ENCODE measurements at regions not wholly inside any gene's neighbourhood (a gene's known extent, or its start where the extent isn't known, plus 50 kb on each side); places are given as distances from the start of the nearest gene placed in this dataset.

DNA sequence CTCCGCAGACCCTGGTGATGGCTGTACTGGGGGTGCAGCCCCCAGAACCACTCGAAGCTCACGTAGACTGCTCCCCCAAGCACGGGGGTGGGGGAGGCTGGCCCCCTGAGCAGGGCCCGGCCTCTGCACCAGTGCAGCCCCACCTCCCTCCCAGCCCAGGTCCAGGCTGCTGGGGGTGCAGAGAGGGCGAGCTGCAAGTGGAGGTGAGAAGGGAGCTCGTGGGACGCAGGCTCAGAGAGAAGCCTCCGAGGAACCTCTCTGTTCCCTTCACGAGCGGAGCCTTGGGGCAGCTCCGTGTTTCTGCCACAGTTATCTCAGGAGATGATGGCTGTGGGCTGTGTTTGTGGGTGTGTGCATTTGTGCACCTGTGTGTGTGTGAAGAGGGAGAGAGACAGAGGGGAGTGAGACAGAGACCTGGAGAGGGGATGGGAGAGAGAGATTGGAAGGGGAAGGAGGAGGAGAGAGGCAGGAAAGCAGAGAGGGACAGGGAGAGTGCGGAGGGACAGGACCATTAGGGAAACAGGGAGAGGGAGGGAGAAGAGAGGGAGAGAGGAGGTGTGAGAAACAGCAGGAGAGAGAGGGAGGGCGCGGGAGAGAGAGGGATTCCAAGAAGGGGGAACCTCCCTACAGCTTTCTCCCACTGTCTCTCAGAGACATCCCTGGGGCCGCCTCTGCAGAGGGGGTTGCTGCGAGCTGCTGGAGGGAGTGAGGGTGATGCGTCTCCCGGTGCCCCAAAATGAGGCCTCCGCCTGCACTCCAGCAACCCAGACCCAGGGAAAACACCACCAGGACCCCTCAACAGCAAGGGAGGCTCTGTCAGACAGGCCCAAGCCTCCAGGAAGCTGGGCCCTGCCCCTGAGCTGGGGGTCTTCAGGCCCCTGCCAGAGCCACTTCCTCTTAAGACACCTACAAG, 1488.6 kb downstream of the BRD1 start:
- no peaks in the 10 kb centered on the region for H3K9me3 ChIP-seq (ENCODE audit: low read length)
- H3K27me3 ChIP-seq (ENCODE audit: control insufficient read depth in 1 of 2, insufficient read depth in 2 of 2, low read length in 2 of 2), result no peaks in the 10 kb centered on the region
- H3K4me1 ChIP-seq (ENCODE audit: insufficient read depth, low read length), result no peaks in the 10 kb centered on the region
- H3K9ac ChIP-seq (ENCODE audit: low read length), result no peak overlapping the region
- no peak overlapping the region for H3K4me3 ChIP-seq (ENCODE audit: low read depth in 1 of 2, low read length in 2 of 2)
- H3K36me3 ChIP-seq (ENCODE audit: insufficient read depth, low read length), result no peaks in the 10 kb centered on the region
- H3K27ac ChIP-seq (ENCODE audit: low read depth, low read length), result no peak overlapping the region

- Histone ChIP-seq H3K4me3 (ENCODE audit: low read depth in 1 of 2, low read length in 2 of 2) (no peak overlapping the region), H3K27me3 (ENCODE audit: control insufficient read depth in 1 of 2, insufficient read depth in 2 of 2, low read length in 2 of 2) (no peaks in the 10 kb centered on the region)
These were observed 1489.5 kb downstream of the BRD1 start for GRCh38 chr22:48337957-48338792.

DNA sequence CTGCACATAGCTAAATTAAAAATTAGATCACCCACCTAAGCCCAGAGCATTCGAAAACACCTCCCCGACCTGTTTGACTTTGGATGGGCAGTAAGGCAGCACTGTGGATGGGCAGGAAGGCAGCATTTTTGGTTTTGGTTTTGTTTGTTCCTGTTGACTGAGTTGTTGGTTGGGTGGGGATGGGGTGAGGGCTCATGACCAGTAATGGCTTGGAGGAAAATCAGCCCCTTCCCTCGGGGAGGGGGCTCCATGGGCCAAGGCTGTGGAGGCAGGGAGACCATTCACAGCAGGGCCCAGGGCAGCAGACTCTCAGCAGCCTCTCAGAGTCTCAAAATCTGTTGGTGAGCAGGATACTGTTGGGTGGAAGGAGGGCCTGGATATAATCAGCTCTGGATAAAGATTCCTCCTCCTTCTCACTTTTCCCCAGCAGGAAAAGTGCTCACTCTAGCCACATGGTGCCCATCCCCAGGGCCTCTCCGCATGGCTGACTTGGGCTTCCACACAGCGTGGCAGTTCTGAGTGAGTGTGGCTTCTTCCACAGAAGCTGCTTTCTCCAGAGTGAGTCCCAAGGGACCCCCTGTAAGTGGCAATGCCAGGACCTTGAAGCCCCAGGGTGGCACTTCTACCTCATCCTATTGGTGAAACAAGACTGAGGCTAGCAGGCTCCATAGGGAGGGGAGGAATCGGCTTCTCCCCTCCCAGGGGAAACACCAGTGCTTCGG, 1491.2 kb downstream of the BRD1 start:
- H3K27ac ChIP-seq (ENCODE audit: low read depth, low read length), result no peak overlapping the region
- no peaks in the 10 kb centered on the region for H3K36me3 ChIP-seq (ENCODE audit: insufficient read depth, low read length)
- H3K9me3 ChIP-seq (ENCODE audit: low read length), result no peaks in the 10 kb centered on the region
- H3K9ac ChIP-seq (ENCODE audit: low read length), result no peak overlapping the region
- H3K4me3 ChIP-seq (ENCODE audit: low read depth in 1 of 2, low read length in 2 of 2), result no peak overlapping the region
- H3K27me3 ChIP-seq (ENCODE audit: control insufficient read depth in 1 of 2, insufficient read depth in 2 of 2, low read length in 2 of 2), result no peaks in the 10 kb centered on the region
- no peaks in the 10 kb centered on the region for H3K4me1 ChIP-seq (ENCODE audit: insufficient read depth, low read length)

More at GRCh38 chr22:48337957-48338792, 1489.5 kb downstream of the BRD1 start:
- Histone ChIP-seq H3K9ac (ENCODE audit: low read length) (no peak overlapping the region), H3K4me1 (ENCODE audit: insufficient read depth, low read length) (no peaks in the 10 kb centered on the region), H3K27ac (ENCODE audit: low read depth, low read length) (no peak overlapping the region), H3K36me3 (ENCODE audit: insufficient read depth, low read length) (no peaks in the 10 kb centered on the region), H3K9me3 (ENCODE audit: low read length) (no peaks in the 10 kb centered on the region)

DNA sequence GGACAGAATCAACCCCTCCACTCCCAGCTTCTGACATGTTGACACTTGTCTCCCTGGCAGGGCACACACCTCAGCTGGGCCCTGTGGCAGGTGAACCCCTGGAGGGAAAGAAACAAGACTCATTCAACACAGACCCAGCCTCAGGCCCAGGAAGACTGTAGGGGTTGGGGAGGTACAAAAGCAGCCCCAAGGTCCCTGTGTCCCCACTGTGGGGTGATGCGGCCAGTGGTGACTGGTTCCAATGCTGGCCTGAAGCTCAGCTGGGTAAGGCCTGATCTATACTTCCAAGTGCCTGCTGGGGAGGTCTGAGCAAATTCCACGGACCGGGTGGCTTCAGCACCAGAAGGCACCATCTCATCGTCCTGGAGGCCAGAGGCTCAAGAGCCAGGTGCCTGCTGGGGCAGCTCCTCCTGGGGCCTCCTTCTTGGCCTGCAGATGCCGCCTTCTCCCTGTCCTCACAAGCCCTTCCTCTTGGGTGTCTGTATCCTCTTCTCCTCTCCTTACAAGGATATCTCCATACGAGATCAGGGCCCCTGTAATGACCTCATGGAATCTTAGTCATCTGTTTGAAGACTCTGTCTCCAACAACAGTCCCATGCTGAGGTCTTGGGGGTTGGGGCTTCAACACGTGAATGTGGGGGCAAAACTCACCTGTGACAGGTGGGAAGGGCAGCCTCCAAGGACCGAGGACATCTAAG, 1492.1 kb downstream of the BRD1 start:
- no peaks in the 10 kb centered on the region for H3K9me3 ChIP-seq (ENCODE audit: low read length)
- no peaks in the 10 kb centered on the region for H3K4me1 ChIP-seq (ENCODE audit: insufficient read depth, low read length)
- no peak overlapping the region for H3K4me3 ChIP-seq (ENCODE audit: low read depth in 1 of 2, low read length in 2 of 2)
- H3K27ac ChIP-seq (ENCODE audit: low read depth, low read length), result no peak overlapping the region
- no peaks in the 10 kb centered on the region for H3K27me3 ChIP-seq (ENCODE audit: control insufficient read depth in 1 of 2, insufficient read depth in 2 of 2, low read length in 2 of 2)
- no peak overlapping the region for H3K9ac ChIP-seq (ENCODE audit: low read length)
- H3K36me3 ChIP-seq (ENCODE audit: insufficient read depth, low read length), result no peaks in the 10 kb centered on the region

- H3K27me3 ChIP-seq (ENCODE audit: control insufficient read depth in 1 of 2, insufficient read depth in 2 of 2, low read length in 2 of 2), result no peaks in the 10 kb centered on the region
- no peaks in the 10 kb centered on the region for H3K4me1 ChIP-seq (ENCODE audit: insufficient read depth, low read length)
- H3K27ac ChIP-seq (ENCODE audit: low read depth, low read length), result no peak overlapping the region
- H3K4me3 ChIP-seq (ENCODE audit: low read depth in 1 of 2, low read length in 2 of 2), result no peak overlapping the region
- no peaks in the 10 kb centered on the region for H3K9me3 ChIP-seq (ENCODE audit: low read length)
- H3K9ac ChIP-seq (ENCODE audit: low read length), result no peak overlapping the region
- H3K36me3 ChIP-seq (ENCODE audit: insufficient read depth, low read length), result no peaks in the 10 kb centered on the region
These were observed 1492.7 kb downstream of the BRD1 start for GRCh38 chr22:48334971-48335370.

DNA sequence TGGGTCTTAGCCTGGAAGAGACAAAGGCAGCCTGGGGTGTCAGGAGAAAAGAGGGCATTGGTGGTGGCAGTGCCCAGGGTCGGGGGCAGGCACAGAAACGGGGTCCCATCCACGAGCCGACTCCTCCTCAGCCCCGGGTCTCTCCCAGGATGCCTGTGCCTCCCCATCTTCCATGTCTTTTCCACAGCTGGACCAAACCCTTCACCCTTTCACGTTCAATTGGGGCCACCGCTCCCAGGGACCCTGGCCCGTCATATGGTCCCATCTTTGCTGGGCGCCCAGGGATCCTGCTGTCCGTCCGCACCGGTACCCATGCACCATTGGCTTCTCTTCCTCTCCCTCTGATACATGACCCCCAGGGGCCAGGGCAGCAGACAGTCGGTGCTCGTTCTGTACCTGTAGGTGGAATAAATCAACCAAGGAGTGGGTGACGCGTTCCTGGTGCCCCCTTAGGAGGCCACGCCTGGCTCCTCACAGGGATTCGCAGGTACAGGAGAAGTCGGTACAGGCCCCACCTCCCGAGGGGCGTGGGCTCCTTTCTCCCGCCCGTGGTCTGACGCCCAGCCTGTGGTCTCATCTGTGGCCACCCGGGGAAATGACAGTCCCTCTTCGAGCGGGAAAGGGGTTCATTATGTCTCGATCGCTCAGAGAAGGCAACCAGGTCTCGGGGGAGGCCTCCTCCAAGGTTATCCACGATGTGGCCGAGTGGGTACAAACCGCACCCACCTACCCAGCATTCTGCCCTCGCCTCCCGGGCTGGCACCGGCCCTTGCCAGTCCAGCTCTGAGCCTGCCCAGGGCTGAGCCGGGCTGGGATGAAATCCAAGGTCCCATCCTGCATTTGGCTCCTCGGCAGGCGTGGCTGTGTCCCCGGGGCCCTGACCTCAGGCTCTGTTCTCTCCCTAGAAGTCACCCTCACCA, 1493.6 kb downstream of the BRD1 start:
- no peaks in the 10 kb centered on the region for H3K27me3 ChIP-seq (ENCODE audit: control insufficient read depth in 1 of 2, insufficient read depth in 2 of 2, low read length in 2 of 2)
- H3K4me3 ChIP-seq (ENCODE audit: low read depth in 1 of 2, low read length in 2 of 2), result no peak overlapping the region
- H3K9me3 ChIP-seq (ENCODE audit: low read length), result no peaks in the 10 kb centered on the region
- H3K4me1 ChIP-seq (ENCODE audit: insufficient read depth, low read length), result no peaks in the 10 kb centered on the region
- no peak overlapping the region for H3K27ac ChIP-seq (ENCODE audit: low read depth, low read length)
- H3K36me3 ChIP-seq (ENCODE audit: insufficient read depth, low read length), result no peaks in the 10 kb centered on the region
- H3K9ac ChIP-seq (ENCODE audit: low read length), result no peak overlapping the region

DNA sequence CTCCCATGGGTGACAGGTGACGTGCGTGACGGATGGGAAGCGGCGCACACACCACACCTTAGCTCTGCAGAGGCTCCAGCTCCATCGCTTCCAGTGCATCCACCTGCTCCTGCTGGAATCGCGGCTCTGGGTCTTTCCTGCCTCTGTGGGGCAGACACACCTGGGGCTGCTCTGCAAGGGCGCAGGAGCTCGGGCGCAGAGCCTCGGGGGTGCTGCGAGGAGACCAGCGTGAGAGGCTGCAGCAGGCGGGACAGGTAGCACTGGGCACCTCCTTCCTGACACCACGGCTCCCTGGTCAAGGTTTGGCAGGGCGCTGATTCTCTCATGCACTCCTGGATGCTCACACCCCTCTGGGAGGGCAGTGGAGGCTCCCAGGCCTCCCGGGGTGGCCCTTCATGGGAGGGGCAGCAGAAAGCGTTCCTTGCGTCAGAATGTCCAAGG, 1494.3 kb downstream of the BRD1 start:
- Histone ChIP-seq H3K9ac (ENCODE audit: low read length) (no peak overlapping the region), H3K9me3 (ENCODE audit: low read length) (no peaks in the 10 kb centered on the region), H3K27ac (ENCODE audit: low read depth, low read length) (no peak overlapping the region), H3K4me1 (ENCODE audit: insufficient read depth, low read length) (no peaks in the 10 kb centered on the region), H3K27me3 (ENCODE audit: control insufficient read depth in 1 of 2, insufficient read depth in 2 of 2, low read length in 2 of 2) (no peaks in the 10 kb centered on the region), H3K4me3 (ENCODE audit: low read depth in 1 of 2, low read length in 2 of 2) (no peak overlapping the region), H3K36me3 (ENCODE audit: insufficient read depth, low read length) (no peaks in the 10 kb centered on the region)

GRCh38 chr22:48332438-48333322, 1495.0 kb downstream of the BRD1 start:
- no peaks in the 10 kb centered on the region for H3K4me1 ChIP-seq (ENCODE audit: insufficient read depth, low read length)
- H3K4me3 ChIP-seq (ENCODE audit: low read depth in 1 of 2, low read length in 2 of 2), result no peak overlapping the region
- H3K27me3 ChIP-seq (ENCODE audit: control insufficient read depth in 1 of 2, insufficient read depth in 2 of 2, low read length in 2 of 2), result no peaks in the 10 kb centered on the region
- H3K36me3 ChIP-seq (ENCODE audit: insufficient read depth, low read length), result no peaks in the 10 kb centered on the region
- H3K27ac ChIP-seq (ENCODE audit: low read depth, low read length), result no peak overlapping the region
- H3K9me3 ChIP-seq (ENCODE audit: low read length), result no peaks in the 10 kb centered on the region
- no peak overlapping the region for H3K9ac ChIP-seq (ENCODE audit: low read length)

- Histone ChIP-seq H3K9ac (ENCODE audit: low read length) (no peak overlapping the region), H3K4me1 (ENCODE audit: insufficient read depth, low read length) (no peaks in the 10 kb centered on the region), H3K27ac (ENCODE audit: low read depth, low read length) (no peak overlapping the region), H3K36me3 (ENCODE audit: insufficient read depth, low read length) (no peaks in the 10 kb centered on the region), H3K4me3 (ENCODE audit: low read depth in 1 of 2, low read length in 2 of 2) (no peak overlapping the region), H3K9me3 (ENCODE audit: low read length) (no peaks in the 10 kb centered on the region), H3K27me3 (ENCODE audit: control insufficient read depth in 1 of 2, insufficient read depth in 2 of 2, low read length in 2 of 2) (no peaks in the 10 kb centered on the region)
These were observed 1495.9 kb downstream of the BRD1 start for GRCh38 chr22:48331691-48332220.
